ENCODE measurements at regions not wholly inside any gene's neighbourhood (a gene's known extent, or its start where the extent isn't known, plus 50 kb on each side); places are given as distances from the start of the nearest gene placed in this dataset.

DNA sequence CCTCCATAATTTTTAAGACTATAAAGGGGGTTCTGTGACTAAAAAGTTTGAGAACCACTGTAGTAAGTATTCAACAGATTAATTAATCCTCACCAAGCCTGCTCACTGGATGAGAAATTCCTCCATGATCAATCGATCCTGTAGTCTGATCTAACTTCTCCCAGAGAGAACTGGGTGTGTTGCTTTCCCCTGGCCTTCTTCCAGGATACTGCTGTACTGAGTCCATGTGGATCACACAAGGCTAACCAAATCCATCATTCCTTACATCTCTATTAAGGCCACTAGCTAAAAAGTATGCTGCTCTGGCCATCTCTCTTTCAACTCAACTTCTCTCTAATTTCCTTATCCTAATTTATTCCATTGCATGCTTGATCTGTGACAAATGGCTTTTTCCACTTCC is 280.2 kb upstream of the PCSK5 start (continued):
- no peak for TF ChIP-seq ZNF561 (tag by site-specific recombination; IDR thresholded peaks at IDR 0.05; ENCODE audit: borderline replicate concordance)

GRCh38 chr9:75612205-75612604 is 278.3 kb upstream of the PCSK5 start:
- H3K4me1 ChIP-seq (ENCODE audit: control insufficient read depth, insufficient read depth, low read length): peaks cover 3% of the 10 kb centered on the region; the same call in 1 of the 2 replicates
- TF ChIP-seq ZNF350 (tag by site-specific recombination; IDR thresholded peaks at IDR 0.05): no peak
- TF ChIP-seq ZNF513 (tag by site-specific recombination; IDR thresholded peaks at IDR 0.05): no peak
- TF ChIP-seq ZNF473 (tag by site-specific recombination; IDR thresholded peaks at IDR 0.05): no peak
- TF ChIP-seq, protein P1, sequence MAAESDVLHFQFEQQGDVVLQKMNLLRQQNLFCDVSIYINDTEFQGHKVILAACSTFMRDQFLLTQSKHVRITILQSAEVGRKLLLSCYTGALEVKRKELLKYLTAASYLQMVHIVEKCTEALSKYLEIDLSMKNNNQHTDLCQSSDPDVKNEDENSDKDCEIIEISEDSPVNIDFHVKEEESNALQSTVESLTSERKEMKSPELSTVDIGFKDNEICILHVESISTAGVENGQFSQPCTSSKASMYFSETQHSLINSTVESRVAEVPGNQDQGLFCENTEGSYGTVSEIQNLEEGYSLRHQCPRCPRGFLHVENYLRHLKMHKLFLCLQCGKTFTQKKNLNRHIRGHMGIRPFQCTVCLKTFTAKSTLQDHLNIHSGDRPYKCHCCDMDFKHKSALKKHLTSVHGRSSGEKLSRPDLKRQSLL (tag by site-specific recombination; IDR thresholded peaks at IDR 0.05): no peak
- TF ChIP-seq ZNF664 (tag by site-specific recombination; IDR thresholded peaks at IDR 0.05): no peak
- TF ChIP-seq, protein P2, sequence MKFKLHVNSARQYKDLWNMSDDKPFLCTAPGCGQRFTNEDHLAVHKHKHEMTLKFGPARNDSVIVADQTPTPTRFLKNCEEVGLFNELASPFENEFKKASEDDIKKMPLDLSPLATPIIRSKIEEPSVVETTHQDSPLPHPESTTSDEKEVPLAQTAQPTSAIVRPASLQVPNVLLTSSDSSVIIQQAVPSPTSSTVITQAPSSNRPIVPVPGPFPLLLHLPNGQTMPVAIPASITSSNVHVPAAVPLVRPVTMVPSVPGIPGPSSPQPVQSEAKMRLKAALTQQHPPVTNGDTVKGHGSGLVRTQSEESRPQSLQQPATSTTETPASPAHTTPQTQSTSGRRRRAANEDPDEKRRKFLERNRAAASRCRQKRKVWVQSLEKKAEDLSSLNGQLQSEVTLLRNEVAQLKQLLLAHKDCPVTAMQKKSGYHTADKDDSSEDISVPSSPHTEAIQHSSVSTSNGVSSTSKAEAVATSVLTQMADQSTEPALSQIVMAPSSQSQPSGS (tag by site-specific recombination; IDR thresholded peaks at IDR 0.05; ENCODE audit: low read depth): no peak
- no peak for TF ChIP-seq ZBTB1 (tag by site-specific recombination; IDR thresholded peaks at IDR 0.05)
- no peak for TF ChIP-seq ZNF133 (tag by site-specific recombination; IDR thresholded peaks at IDR 0.05)
- no peak for TF ChIP-seq FEZF1 (tag by site-specific recombination; IDR thresholded peaks at IDR 0.05)

GRCh38 chr9:75612754-75613153 is 277.7 kb upstream of the PCSK5 start:
- CTCF ChIA-PET: interaction anchor here (0.8 to 1.4 kb wide), 3 partner anchors 13 to 243 kb away, joined by 4 to 6 read pairs (median 5); no protein-coding TSS in a partner anchor

More at GRCh38 chr9:75612205-75612604, 278.3 kb upstream of the PCSK5 start:
- Histone ChIP-seq H3K27ac (ENCODE audit: extremely low read depth, low read depth, low read length) (no peak overlapping the region), H3K4me3 (ENCODE audit: low read depth, low read length) (no peak overlapping the region), H3K36me3 (ENCODE audit: control insufficient read depth in 2 of 2, insufficient read depth in 1 of 2, low read length in 2 of 2) (no peaks in the 10 kb centered on the region), H3K9me3 (ENCODE audit: control insufficient read depth, insufficient read depth, low read depth, low read length) (no peaks in the 10 kb centered on the region)
- CTCF ChIA-PET: interaction anchor here (0.8 to 1.4 kb wide), 5 partner anchors 11 to 243 kb away, joined by 3 to 6 read pairs (median 4); no protein-coding TSS in a partner anchor
- POLR2A ChIA-PET: no interaction called here

DNA sequence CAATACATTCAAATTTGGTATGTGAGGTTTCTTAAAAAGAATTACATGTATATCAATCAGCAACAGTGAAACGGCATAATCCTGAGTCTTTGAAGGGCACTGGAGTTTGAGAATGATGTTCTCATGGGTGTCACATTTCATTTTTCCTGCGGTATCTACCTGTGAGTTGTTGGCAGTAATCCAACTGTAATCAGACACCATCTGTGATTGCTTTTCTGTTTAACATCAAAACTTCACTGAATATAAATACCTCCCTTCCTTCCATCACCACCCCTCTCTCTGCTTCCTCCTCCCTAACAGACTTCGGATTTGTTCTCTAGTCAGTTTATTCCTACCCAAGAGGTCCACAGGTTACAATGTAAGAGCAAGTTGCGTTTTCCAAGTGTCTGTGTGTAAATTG is 275.2 kb upstream of the PCSK5 start:
- no peaks in the 10 kb centered on the region for H3K36me3 ChIP-seq (ENCODE audit: control insufficient read depth in 2 of 2, insufficient read depth in 1 of 2, low read length in 2 of 2)
- peaks cover 3% of the 10 kb centered on the region; the same call in 1 of the 2 replicates for H3K4me1 ChIP-seq (ENCODE audit: control insufficient read depth, insufficient read depth, low read length)
- CTCF ChIA-PET: interaction anchor here (0.6 kb wide), 1 partner anchor 55 kb away, joined by 7 read pairs; no protein-coding TSS in a partner anchor
- no peak for TF ChIP-seq REST (tag by site-specific recombination; IDR thresholded peaks at IDR 0.05)
- TF ChIP-seq MZF1 (tag by site-specific recombination; IDR thresholded peaks at IDR 0.05; ENCODE audit: borderline replicate concordance): no peak
- no peak for TF ChIP-seq SP7 (tag by site-specific recombination; IDR thresholded peaks at IDR 0.05)
- peak; percentile 61 for TF ChIP-seq ZNF366 (tag by site-specific recombination; conservative IDR thresholded peaks at IDR 0.05)
- TF ChIP-seq ZSCAN18 (tag by site-specific recombination; IDR thresholded peaks at IDR 0.05): no peak
- TF ChIP-seq ZNF560 (tag by site-specific recombination; IDR thresholded peaks at IDR 0.05; ENCODE audit: borderline replicate concordance): no peak
- TF ChIP-seq ZNF132 (tag by site-specific recombination; IDR thresholded peaks at IDR 0.05; ENCODE audit: borderline replicate concordance): no peak
- no peak for TF ChIP-seq KLF7 (tag by site-specific recombination; IDR thresholded peaks at IDR 0.05; ENCODE audit: borderline replicate concordance)

More at GRCh38 chr9:75612754-75613153, 277.7 kb upstream of the PCSK5 start:
- Histone ChIP-seq H3K36me3 (ENCODE audit: control insufficient read depth in 2 of 2, insufficient read depth in 1 of 2, low read length in 2 of 2) (no peaks in the 10 kb centered on the region), H3K4me1 (ENCODE audit: control insufficient read depth, insufficient read depth, low read length) (peaks cover 3% of the 10 kb centered on the region; the same call in 1 of the 2 replicates), H3K9me3 (ENCODE audit: control insufficient read depth, insufficient read depth, low read depth, low read length) (no peaks in the 10 kb centered on the region), H3K27ac (ENCODE audit: extremely low read depth, low read depth, low read length) (no peak overlapping the region), H3K4me3 (ENCODE audit: low read depth, low read length) (no peak overlapping the region)
- TF ChIP-seq ZNF121 (tag by site-specific recombination; IDR thresholded peaks at IDR 0.05) (no peak), ZNF335 (tag by site-specific recombination; conservative IDR thresholded peaks at IDR 0.05) (0 out of 2 replicates have a peak, but pooled peaks have one; percentile 12)
- POLR2A ChIA-PET: interaction anchor here (0.6 to 0.7 kb wide), 2 partner anchors 55 to 585 kb away, joined by 3 to 6 read pairs; partner anchors contain the start of gene CARNMT1

More for the DNA sequence above, 275.2 kb upstream of the PCSK5 start:
- no peaks in the 10 kb centered on the region for H3K9me3 ChIP-seq (ENCODE audit: control insufficient read depth, insufficient read depth, low read depth, low read length)
- POLR2A ChIA-PET: no interaction called here
- no peak overlapping the region for H3K4me3 ChIP-seq (ENCODE audit: low read depth, low read length)
- H3K27ac ChIP-seq (ENCODE audit: extremely low read depth, low read depth, low read length): no peak overlapping the region

Measured in HEK293 (cell line).